OCI-LY3 (cell line): ENCODE measurements at regions not wholly inside any gene's neighbourhood (a gene's known extent, or its start where the extent isn't known, plus 50 kb on each side); places are given as distances from the start of the nearest gene placed in this dataset.

Experiments used
- CTCF ChIP-seq: fragments of 200-600, 300-600 bp; sonication (generic); IDR thresholded peaks from 2 replicates; pipeline ENCODE4 v1.5.1; 2014; ENCODE audit warnings: antibody characterized with exemption, low read length, low read depth
- EZH2phosphoT487 ChIP-seq: fragments of 200-600 bp; shearing (Covaris generic); IDR thresholded peaks from 2 replicates; pipeline ENCODE4 v1.6.1; 2018; ENCODE audit warnings: antibody characterized with exemption, mixed run types, low read depth

GRCh38 chr3:82329300-82329699 lies 567.9 kb upstream of the GBE1 start:
- TF ChIP-seq CTCF (peak; percentile 41), EZH2phosphoT487 (no peak)
